GM13977 (cell line): ENCODE measurements at regions not wholly inside any gene's neighbourhood (a gene's known extent, or its start where the extent isn't known, plus 50 kb on each side); places are given as distances from the start of the nearest gene placed in this dataset.

Experiments
- DNase-seq: peaks from one replicate; pipeline ENCODE4 v3.0.0; 2012; ENCODE audit warnings: low spot score
- CTCF ChIP-seq: IDR thresholded peaks from 2 replicates; pipeline ENCODE4 v1.5.1; 2012; ENCODE audit warnings: mild to moderate bottlenecking, control low read depth; ENCODE audit not compliant: insufficient read depth; ENCODE audit errors: extremely low read depth, missing control alignments
- in situ Hi-C: fragments of 300-500 bp; cut with MboI; formaldehyde crosslinking; loops from one replicate; pipeline ENCODE4 v1.12.0; 2022; ENCODE audit warnings: low sequenced_read_pairs, low pct_unique_long_range_greater_than_20kb, mixed read lengths, inconsistent platforms; ENCODE audit not compliant: unreplicated experiment

- in situ Hi-C loops, result no loop called here
- no peak for DNase-seq
- TF ChIP-seq CTCF, result no peak
Observed at GRCh38 chr14:53236708-53237107, 83.6 kb upstream of the DDHD1 start.

GRCh38 chr14:53231171-53231570 is 78.0 kb upstream of the DDHD1 start:
- in situ Hi-C loops, result no loop called here

GRCh38 chr14:53228966-53229365 is 75.8 kb upstream of the DDHD1 start:
- DNase-seq, result no peak
- in situ Hi-C loops, result no loop called here
- no peak for TF ChIP-seq CTCF

More at GRCh38 chr14:53231171-53231570, 78.0 kb upstream of the DDHD1 start:
- no peak for DNase-seq
- no peak for TF ChIP-seq CTCF

- no peak for DNase-seq
- no peak for TF ChIP-seq CTCF
- in situ Hi-C loops, result no loop called here
Observed at GRCh38 chr14:53227154-53227718, 74.1 kb upstream of the DDHD1 start.

GRCh38 chr14:53226553-53226952 is 73.4 kb upstream of the DDHD1 start:
- TF ChIP-seq CTCF, result no peak
- in situ Hi-C loops, result no loop called here
- no peak for DNase-seq

GRCh38 chr14:53220914-53221313 is 67.8 kb upstream of the DDHD1 start:
- in situ Hi-C loops, result no loop called here
- no peak for TF ChIP-seq CTCF
- DNase-seq, result no peak

GRCh38 chr14:53218161-53218560 is 65.0 kb upstream of the DDHD1 start:
- no peak for DNase-seq
- TF ChIP-seq CTCF, result no peak
- in situ Hi-C loops, result no loop called here
